ENCODE measurements at regions not wholly inside any gene's neighbourhood (a gene's known extent, or its start where the extent isn't known, plus 50 kb on each side); places are given as distances from the start of the nearest gene placed in this dataset.
"Not testable (repeated sequence)": the region's sequence is repeated elsewhere in the genome, so short reads cannot be mapped to it uniquely, and the experiment has no call there.

GRCh38 chr6:159527351-159527750 is 165.7 kb downstream of the SOD2 start:
- TF ChIP-seq GATA1 (IDR thresholded peaks at IDR 0.05; ENCODE audit: low read depth, low read length) (no peak), POLR2A (IDR thresholded peaks at IDR 0.05; ENCODE audit: low read length) (no peak)
- DNase-seq = no peak

- no peak for TF ChIP-seq POLR2A (IDR thresholded peaks at IDR 0.05; ENCODE audit: low read length)
- TF ChIP-seq GATA1 (IDR thresholded peaks at IDR 0.05; ENCODE audit: low read depth, low read length) = no peak
- no peak for DNase-seq
Observed at GRCh38 chr6:159525445-159526025, 167.5 kb downstream of the SOD2 start.

GRCh38 chr6:159522877-159523547 is 170.0 kb downstream of the SOD2 start:
- no peak for TF ChIP-seq POLR2A (IDR thresholded peaks at IDR 0.05; ENCODE audit: low read length)
- no peak for TF ChIP-seq GATA1 (IDR thresholded peaks at IDR 0.05; ENCODE audit: low read depth, low read length)
- DNase-seq = no peak

- no peak for TF ChIP-seq GATA1 (IDR thresholded peaks at IDR 0.05; ENCODE audit: low read depth, low read length)
- TF ChIP-seq POLR2A (IDR thresholded peaks at IDR 0.05; ENCODE audit: low read length) = no peak
- DNase-seq = no peak
Observed at GRCh38 chr6:159521962-159522361, 171.1 kb downstream of the SOD2 start.

DNA sequence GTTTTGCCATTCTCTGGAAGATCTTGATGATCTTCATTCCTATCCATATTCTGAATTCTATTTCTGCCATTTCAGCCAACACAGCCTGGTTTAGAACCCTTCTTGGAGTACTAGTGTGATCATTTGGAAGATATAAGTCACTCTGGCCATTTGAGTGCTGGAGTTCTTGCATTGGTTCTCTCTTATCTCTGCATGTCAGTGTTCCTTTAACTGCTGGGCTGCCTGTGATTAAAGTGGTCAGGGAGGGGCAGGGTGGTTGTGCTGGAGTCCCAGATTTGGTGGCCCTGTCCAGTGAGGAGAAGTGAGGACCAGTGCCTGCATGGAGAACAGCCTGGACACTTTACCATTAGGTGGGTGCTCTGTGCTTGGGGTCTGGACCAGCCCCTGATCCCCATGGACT is 173.0 kb downstream of the SOD2 start:
- DNase-seq = peak; percentile 21 to 47
- TF ChIP-seq POLR2A (IDR thresholded peaks at IDR 0.05; ENCODE audit: low read length) (no peak), GATA1 (IDR thresholded peaks at IDR 0.05; ENCODE audit: low read depth, low read length) (no peak)

DNA sequence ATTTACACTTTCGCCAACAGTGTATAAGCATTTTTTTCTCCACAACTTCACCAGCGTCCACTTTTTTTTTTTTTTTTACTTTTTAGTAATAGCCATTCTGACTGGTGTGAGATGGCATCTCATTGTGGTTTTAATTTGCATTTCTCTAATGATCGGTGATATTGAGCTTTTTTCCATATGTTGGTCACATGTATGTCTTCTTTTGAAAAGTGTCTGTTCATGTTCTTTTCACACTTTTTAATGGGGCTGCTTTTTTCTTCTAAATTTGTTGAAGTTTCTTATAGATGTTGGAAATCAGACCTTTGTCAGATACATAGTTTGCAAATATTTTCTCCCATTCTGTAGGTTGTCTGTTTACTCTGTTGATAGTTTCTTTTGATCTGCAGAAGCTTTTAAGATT is 177.2 kb downstream of the SOD2 start:
- DNase-seq = not testable (repeated sequence)

DNA sequence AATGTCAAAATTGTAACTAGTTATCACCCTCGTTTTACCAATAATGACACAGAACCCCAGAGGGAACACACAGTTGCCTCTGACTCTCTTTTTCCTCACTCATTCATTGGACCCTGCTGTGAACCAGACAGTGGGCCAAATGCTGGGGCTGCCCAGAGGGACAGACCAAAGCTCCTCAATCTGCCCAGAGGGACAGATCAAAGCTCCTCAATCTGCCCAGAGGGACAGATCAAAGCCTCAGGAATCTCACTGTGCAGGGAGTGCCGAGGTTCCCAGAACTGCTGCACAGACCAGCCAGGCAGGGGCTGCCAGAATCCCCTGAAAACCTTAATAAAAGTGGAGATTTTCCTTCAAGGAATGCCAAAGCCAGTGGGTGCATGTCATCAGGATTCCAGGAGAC is 179.1 kb downstream of the SOD2 start:
- TF ChIP-seq POLR2A (IDR thresholded peaks at IDR 0.05; ENCODE audit: low read length) (no peak), GATA1 (IDR thresholded peaks at IDR 0.05; ENCODE audit: low read depth, low read length) (no peak)
- DNase-seq = no peak

DNA sequence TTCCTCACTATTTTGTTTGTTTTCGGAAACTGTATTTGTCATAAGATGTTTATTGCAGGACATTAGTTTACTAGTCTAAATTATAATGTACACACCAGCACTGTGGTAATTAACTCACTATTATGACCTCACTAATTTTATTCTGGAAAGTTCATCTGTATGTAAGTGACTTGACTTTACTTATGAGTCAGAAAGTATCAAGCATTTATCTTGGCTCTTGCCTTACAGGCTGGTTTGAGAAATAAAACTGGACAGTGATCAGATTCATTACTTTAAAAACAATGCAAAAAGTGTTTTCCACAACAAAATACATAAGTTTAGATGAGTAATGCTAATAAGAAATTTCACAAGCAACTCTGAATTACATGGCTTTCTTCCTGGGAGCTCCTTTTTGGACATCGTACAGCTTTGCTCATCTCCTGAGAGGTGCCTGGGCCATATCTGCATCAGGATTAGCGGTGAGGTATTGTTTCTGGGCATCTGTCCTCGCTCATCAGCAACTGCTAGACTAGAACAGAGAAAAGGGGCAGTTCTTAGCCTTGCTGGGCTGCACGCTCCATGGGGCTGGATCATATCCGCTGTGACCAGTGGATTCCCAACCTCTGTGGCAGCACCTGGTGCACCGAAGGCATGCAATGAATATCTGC is 179.8 kb downstream of the SOD2 start:
- no peak for DNase-seq
- TF ChIP-seq GATA1 (IDR thresholded peaks at IDR 0.05; ENCODE audit: low read depth, low read length) = no peak
- TF ChIP-seq POLR2A (IDR thresholded peaks at IDR 0.05; ENCODE audit: low read length) = no peak

DNA sequence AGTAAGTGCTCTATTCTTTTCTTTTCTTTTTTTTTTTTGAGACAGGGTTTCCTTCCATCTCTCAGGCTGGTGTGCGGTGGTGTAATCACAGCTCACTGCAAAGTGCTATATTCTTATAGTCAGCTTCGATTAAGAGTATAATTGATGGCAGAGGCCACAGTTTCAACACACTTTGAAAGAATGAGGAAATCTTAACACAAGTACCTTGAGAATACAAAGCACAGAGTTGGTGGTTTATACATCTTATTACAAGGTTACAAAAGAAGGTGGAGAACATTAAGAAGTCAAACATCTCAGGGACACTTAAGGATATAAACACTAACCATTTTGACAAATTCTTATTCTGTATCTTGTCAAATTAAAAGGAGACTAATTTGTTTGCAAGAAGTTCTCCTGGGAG is 180.5 kb downstream of the SOD2 start:
- TF ChIP-seq GATA1 (IDR thresholded peaks at IDR 0.05; ENCODE audit: low read depth, low read length) = no peak
- no peak for TF ChIP-seq POLR2A (IDR thresholded peaks at IDR 0.05; ENCODE audit: low read length)
- DNase-seq = no peak

- TF ChIP-seq POLR2A (IDR thresholded peaks at IDR 0.05; ENCODE audit: low read length) (no peak), GATA1 (IDR thresholded peaks at IDR 0.05; ENCODE audit: low read depth, low read length) (no peak)
- no peak for DNase-seq
Observed at GRCh38 chr6:159512104-159512503, 180.9 kb downstream of the SOD2 start.

GRCh38 chr6:159510141-159510540 is 182.9 kb downstream of the SOD2 start:
- TF ChIP-seq GATA1 (IDR thresholded peaks at IDR 0.05; ENCODE audit: low read depth, low read length) (no peak), POLR2A (IDR thresholded peaks at IDR 0.05; ENCODE audit: low read length) (no peak)
- DNase-seq = no peak

DNA sequence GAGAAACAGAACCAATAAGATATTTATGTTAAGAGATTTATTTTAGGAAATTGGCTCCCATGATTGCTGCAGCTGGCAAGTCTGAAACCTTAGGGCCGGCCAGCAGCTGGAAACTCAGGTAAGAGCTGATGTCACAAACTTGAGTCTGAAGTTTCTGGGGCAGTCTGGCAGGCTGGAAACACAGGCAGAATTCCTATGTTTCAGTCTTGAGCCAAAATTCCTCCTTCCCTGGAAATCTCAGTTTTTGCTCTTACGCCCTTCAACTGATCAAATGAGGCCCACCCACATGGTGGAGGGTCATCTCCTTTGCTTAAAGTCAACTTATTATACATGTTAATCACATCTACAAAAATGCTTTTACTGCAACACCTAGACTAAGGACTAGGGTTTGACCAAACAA is 184.1 kb downstream of the SOD2 start:
- no peak for DNase-seq
- TF ChIP-seq POLR2A (IDR thresholded peaks at IDR 0.05; ENCODE audit: low read length) = no peak
- no peak for TF ChIP-seq GATA1 (IDR thresholded peaks at IDR 0.05; ENCODE audit: low read depth, low read length)

DNA sequence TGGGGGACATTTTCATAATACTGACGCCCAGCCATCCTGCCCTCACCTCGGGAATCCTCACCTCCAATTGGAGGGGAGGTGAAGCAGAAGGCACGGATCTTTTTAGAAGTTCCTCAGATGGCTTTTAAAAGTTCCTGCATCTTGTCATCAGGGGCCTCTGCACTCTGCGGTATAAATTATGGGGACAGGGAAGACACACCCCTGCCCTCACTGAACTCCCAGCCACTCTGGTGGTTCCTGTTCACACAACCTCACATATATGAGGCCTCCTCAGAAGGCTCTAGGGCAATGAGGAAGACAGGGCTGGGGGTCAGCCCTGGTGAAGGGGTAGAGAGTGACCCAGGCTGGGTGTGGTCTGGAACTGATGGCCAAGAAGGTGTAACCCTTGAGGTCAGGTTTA is 187.0 kb downstream of the SOD2 start:
- TF ChIP-seq GATA1 (IDR thresholded peaks at IDR 0.05; ENCODE audit: low read depth, low read length) (no peak), POLR2A (IDR thresholded peaks at IDR 0.05; ENCODE audit: low read length) (no peak)
- no peak for DNase-seq

GRCh38 chr6:159505140-159505922 is 187.7 kb downstream of the SOD2 start:
- TF ChIP-seq POLR2A (IDR thresholded peaks at IDR 0.05; ENCODE audit: low read length) (no peak), GATA1 (IDR thresholded peaks at IDR 0.05; ENCODE audit: low read depth, low read length) (no peak)
- DNase-seq = no peak
